HCT116 (cell line): ENCODE measurements at regions not wholly inside any gene's neighbourhood (a gene's known extent, or its start where the extent isn't known, plus 50 kb on each side); places are given as distances from the start of the nearest gene placed in this dataset.
A peak's percentile ranks its signal among the peaks of the same experiment; 100 is the strongest.

Experiments
- ATAC-seq: fragments of 200-7000 bp; cut with Tn5 transposase; 2 replicates; pipeline ENCODE4 v1.9.1; 2020; ENCODE audit warnings: mild to moderate bottlenecking, moderate library complexity
- BruUV-seq: library from RNA; stranded (reverse); fragments of 400-500 nt; replicated peaks from 2 replicates; lab custom pipeline; 2021; lab: Mats Ljungman, UMichigan
- CTCF ChIA-PET: fragments of 300-600 bp; sonication (Branson Sonifier 250); formaldehyde crosslinking; loops from one replicate; lab custom pipeline; 2021; ENCODE audit warnings: antibody characterized with exemption; lab: Charles Lee
- POLR2A ChIA-PET: fragments of 300-600, 350-600 bp; sonication (Branson Sonifier 250); formaldehyde crosslinking; loops from one replicate; lab custom pipeline; 2021; ENCODE audit warnings: antibody characterized with exemption; lab: Charles Lee
- RAD21 ChIA-PET, 2 experiments: fragments of 300-600 bp; sonication (Branson Sonifier 250); formaldehyde crosslinking; loops; one replicate each; lab custom pipeline; 2023; ENCODE audit warnings: low total read pairs in 2 of 2; ENCODE audit not compliant: uncharacterized antibody in 2 of 2, unreplicated experiment in 2 of 2, low non-redundant PET in 1 of 2; lab: Charles Lee
- DNase-seq: peaks from one replicate; pipeline ENCODE4 v3.0.0-alpha.2; 2010; ENCODE audit warnings: low read depth, low spot score
- H2AFZ ChIP-seq: fragments of 200-600 bp; shearing (Covaris generic), sonication (generic); 2 replicates; pipeline ENCODE4 v1.6.1; 2017; ENCODE audit warnings: low read depth, mixed run types, mixed read lengths, antibody characterized with exemption, low read length; ENCODE audit not compliant: poor library complexity, severe bottlenecking
- H3K27ac ChIP-seq: 2 replicates; pipeline ENCODE4 v1.5.1; 2012; ENCODE audit warnings: low read depth, low read length
- H3K27me3 ChIP-seq: fragments of 200-600 bp; sonication (generic); 2 replicates; pipeline ENCODE4 v1.6.1; 2016; ENCODE audit warnings: mixed run types, low read length, mixed read lengths; ENCODE audit not compliant: insufficient read depth
- H3K36me3 ChIP-seq, 2 experiments: fragments of 200-500 bp in 1 of 2; fragments of 200-600 bp in 1 of 2; sonication (Bioruptor generic) in 1 of 2; sonication (generic) in 1 of 2; 2 replicates each; pipeline versions ENCODE4 v1.5.1 to v1.6.1; 2014 to 2016; ENCODE audit warnings: low read length in 2 of 2, inconsistent platforms in 1 of 2, mixed read lengths in 1 of 2, mixed run types in 1 of 2; ENCODE audit not compliant: insufficient read depth in 2 of 2, control insufficient read depth in 1 of 2
- H3K4me1 ChIP-seq, 2 experiments: fragments of 200-600 bp in 1 of 2; sonication (generic) in 1 of 2; 2 replicates each; pipeline versions ENCODE4 v1.5.1 to v1.6.1; 2012 to 2017; ENCODE audit warnings: low read length in 2 of 2, inconsistent platforms in 1 of 2, mild to moderate bottlenecking in 1 of 2, mixed read lengths in 1 of 2, mixed run types in 1 of 2, moderate library complexity in 1 of 2; ENCODE audit not compliant: insufficient read depth in 2 of 2, control insufficient read depth in 1 of 2
- H3K4me2 ChIP-seq: fragments of 200-600 bp; sonication (generic); 2 replicates; pipeline ENCODE4 v1.6.1; 2017; ENCODE audit warnings: mixed run types, low read length, mixed read lengths
- H3K4me3 ChIP-seq, 2 experiments: fragments of 200-600 bp in 1 of 2; sonication (generic) in 1 of 2; replicated peaks in 1 of 2; 2 replicates each; pipeline ENCODE4 v1.5.1; 2011 to 2016; ENCODE audit warnings: low read length in 2 of 2, control low read depth in 1 of 2, low read depth in 1 of 2, mild to moderate bottlenecking in 1 of 2, mixed read lengths in 1 of 2, mixed run types in 1 of 2
- H3K79me2 ChIP-seq: fragments of 200-600 bp; sonication (generic); 2 replicates; pipeline ENCODE4 v1.6.1; 2017; ENCODE audit warnings: mild to moderate bottlenecking, mixed run types, low read length, moderate library complexity, mixed read lengths; ENCODE audit not compliant: insufficient read depth
- H3K9ac ChIP-seq: fragments of 200-600 bp; sonication (generic); 2 replicates; pipeline ENCODE4 v1.6.1; 2016; ENCODE audit warnings: low read length, mixed read lengths
- H3K9me2 ChIP-seq: fragments of 200-600 bp; sonication (generic), shearing (Covaris generic); 2 replicates; pipeline ENCODE4 v1.6.1; 2017; ENCODE audit warnings: mixed run types, mild to moderate bottlenecking, moderate library complexity; ENCODE audit not compliant: insufficient read depth
- H3K9me3 ChIP-seq, 2 experiments: fragments of 200-500 bp in 1 of 2; fragments of 200-600 bp in 1 of 2; sonication (Bioruptor generic) in 1 of 2; sonication (generic) in 1 of 2; 2 replicates each; pipeline ENCODE4 v1.6.1; 2014 to 2017; ENCODE audit warnings: low read length in 2 of 2, mixed read lengths in 2 of 2, inconsistent platforms in 1 of 2, low read depth in 1 of 2, mild to moderate bottlenecking in 1 of 2, mixed run types in 1 of 2, moderate library complexity in 1 of 2; ENCODE audit not compliant: control insufficient read depth in 1 of 2, insufficient read depth in 1 of 2
- H4K20me1 ChIP-seq: fragments of 200-600 bp; sonication (generic), shearing (Covaris generic); 2 replicates; pipeline ENCODE4 v1.6.1; 2017; ENCODE audit warnings: mixed run types, mild to moderate bottlenecking, moderate library complexity; ENCODE audit not compliant: insufficient read depth
- CBX3 ChIP-seq: IDR thresholded peaks from 2 replicates; pipeline ENCODE4 v1.6.1; 2012; ENCODE audit warnings: low read depth
- FOSL1 ChIP-seq: IDR thresholded peaks from 2 replicates; pipeline ENCODE4 v1.6.1; 2012; ENCODE audit warnings: low read depth
- JUND ChIP-seq: IDR thresholded peaks from 2 replicates; pipeline ENCODE4 v1.6.1; 2012
- POLR2A ChIP-seq: IDR thresholded peaks from 2 replicates; pipeline ENCODE4 v1.7.0; 2011; ENCODE audit warnings: borderline replicate concordance; ENCODE audit not compliant: insufficient read depth, insufficient read length; ENCODE audit errors: extremely low read depth
- POLR2AphosphoS5 ChIP-seq: IDR thresholded peaks from 2 replicates; pipeline ENCODE4 v1.6.1; 2011; ENCODE audit warnings: mild to moderate bottlenecking, low read depth, low read length, moderate library complexity
- SRF ChIP-seq: IDR thresholded peaks from 2 replicates; pipeline ENCODE4 v1.6.1; 2012; ENCODE audit warnings: low read depth
- YY1 ChIP-seq: IDR thresholded peaks from 2 replicates; pipeline ENCODE4 v1.6.1; 2011; ENCODE audit warnings: low read length, low read depth, moderate library complexity, mild to moderate bottlenecking; ENCODE audit not compliant: insufficient replicate concordance; ENCODE audit errors: extremely low read depth
- ZFX ChIP-seq: fragments of 450-650 bp; IDR thresholded peaks from 2 replicates; pipeline ENCODE4 v1.6.1; 2017
- intact Hi-C: fragments of 100-400 bp; cut with micrococcal nuclease; formaldehyde crosslinking; loops from 2 replicates; pipeline ENCODE4 v1.10.0; 2022
- TF ChIP-seq, protein P1 (sequence below): IDR thresholded peaks from 2 replicates; pipeline ENCODE4 v1.6.1; 2011; ENCODE audit warnings: mild to moderate bottlenecking, low read length, moderate library complexity; ENCODE audit not compliant: insufficient replicate concordance; ENCODE audit errors: extremely low read depth
- TF ChIP-seq, protein P2 (sequence below), 3 experiments: fragments of 200-600 bp in 1 of 3; sonication (generic) in 1 of 3; IDR thresholded peaks in 2 of 3; conservative IDR thresholded peaks in 1 of 3; 2 replicates each; pipeline ENCODE4 v1.5.1; 2012 to 2017; ENCODE audit warnings: low read depth in 2 of 3, low read length in 2 of 3, antibody characterized with exemption in 1 of 3, borderline replicate concordance in 1 of 3, control low read depth in 1 of 3, mild to moderate bottlenecking in 1 of 3, mixed read lengths in 1 of 3, mixed run types in 1 of 3, moderate library complexity in 1 of 3; ENCODE audit not compliant: insufficient read depth in 1 of 3

DNA sequence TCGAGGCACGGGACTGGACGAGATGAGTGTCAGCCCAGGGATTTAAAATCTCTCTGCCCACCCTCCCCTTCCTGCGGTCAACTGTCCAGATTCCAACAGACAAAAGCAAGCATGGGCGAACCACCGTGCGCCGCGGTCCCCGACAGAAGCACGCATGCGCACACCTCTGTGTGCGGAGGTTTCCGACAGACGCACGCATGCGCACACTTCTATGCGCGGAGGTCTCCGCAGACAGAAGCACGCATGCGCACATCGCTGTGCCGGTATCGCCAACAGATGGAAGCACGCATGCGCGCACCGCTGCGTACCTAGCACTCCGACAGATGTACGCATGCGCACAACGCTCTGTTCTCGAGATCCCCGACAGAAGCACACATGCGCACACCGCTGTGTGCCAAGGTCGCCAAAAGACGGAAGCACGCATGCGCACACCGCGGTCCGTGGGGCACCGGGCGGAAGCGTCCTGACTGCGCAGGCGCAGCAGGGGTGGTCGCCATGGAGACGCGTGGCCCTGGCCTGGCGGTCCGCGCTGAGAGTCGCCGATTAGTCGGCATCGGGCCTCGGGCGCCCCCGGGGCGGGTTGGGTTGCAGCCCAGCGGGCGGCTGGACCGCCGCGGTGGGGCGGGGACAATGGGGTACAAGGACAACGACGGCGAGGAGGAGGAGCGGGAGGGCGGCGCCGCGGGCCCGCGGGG, 57.4 kb upstream of the RPH3AL start:
- Histone ChIP-seq H3K9me3 (no peaks in the 10 kb centered on the region), H2AFZ (no peak overlapping the region), H4K20me1 (no peaks in the 10 kb centered on the region), H3K4me1 (peaks cover 6 to 19% of the 10 kb centered on the region in 2 experiments; a peak in 3 of 4 replicates), H3K9ac (peak overlapping the region; percentile 81), H3K4me2 (peak overlapping the region; percentile 96), H3K9me2 (no peaks in the 10 kb centered on the region)
- DNase-seq: peak; percentile 97
- CTCF ChIA-PET: interaction anchor here (3.1 kb wide), 1 partner anchor 290 kb away, joined by 124 read pairs; no protein-coding TSS in a partner anchor
- BruUV-seq: no TSS peak
- TF ChIP-seq POLR2A (peak; percentile 77), ZFX (peak; percentile 76; the same call in 1 of the 2 replicates), YY1 (no peak), CBX3 (no peak), JUND (no peak), FOSL1 (no peak), SRF (no peak), POLR2AphosphoS5 (peak; percentile 80)
- TF ChIP-seq, protein P1, sequence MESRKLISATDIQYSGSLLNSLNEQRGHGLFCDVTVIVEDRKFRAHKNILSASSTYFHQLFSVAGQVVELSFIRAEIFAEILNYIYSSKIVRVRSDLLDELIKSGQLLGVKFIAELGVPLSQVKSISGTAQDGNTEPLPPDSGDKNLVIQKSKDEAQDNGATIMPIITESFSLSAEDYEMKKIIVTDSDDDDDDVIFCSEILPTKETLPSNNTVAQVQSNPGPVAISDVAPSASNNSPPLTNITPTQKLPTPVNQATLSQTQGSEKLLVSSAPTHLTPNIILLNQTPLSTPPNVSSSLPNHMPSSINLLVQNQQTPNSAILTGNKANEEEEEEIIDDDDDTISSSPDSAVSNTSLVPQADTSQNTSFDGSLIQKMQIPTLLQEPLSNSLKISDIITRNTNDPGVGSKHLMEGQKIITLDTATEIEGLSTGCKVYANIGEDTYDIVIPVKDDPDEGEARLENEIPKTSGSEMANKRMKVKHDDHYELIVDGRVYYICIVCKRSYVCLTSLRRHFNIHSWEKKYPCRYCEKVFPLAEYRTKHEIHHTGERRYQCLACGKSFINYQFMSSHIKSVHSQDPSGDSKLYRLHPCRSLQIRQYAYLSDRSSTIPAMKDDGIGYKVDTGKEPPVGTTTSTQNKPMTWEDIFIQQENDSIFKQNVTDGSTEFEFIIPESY: peak; percentile 20
- TF ChIP-seq, protein P2, sequence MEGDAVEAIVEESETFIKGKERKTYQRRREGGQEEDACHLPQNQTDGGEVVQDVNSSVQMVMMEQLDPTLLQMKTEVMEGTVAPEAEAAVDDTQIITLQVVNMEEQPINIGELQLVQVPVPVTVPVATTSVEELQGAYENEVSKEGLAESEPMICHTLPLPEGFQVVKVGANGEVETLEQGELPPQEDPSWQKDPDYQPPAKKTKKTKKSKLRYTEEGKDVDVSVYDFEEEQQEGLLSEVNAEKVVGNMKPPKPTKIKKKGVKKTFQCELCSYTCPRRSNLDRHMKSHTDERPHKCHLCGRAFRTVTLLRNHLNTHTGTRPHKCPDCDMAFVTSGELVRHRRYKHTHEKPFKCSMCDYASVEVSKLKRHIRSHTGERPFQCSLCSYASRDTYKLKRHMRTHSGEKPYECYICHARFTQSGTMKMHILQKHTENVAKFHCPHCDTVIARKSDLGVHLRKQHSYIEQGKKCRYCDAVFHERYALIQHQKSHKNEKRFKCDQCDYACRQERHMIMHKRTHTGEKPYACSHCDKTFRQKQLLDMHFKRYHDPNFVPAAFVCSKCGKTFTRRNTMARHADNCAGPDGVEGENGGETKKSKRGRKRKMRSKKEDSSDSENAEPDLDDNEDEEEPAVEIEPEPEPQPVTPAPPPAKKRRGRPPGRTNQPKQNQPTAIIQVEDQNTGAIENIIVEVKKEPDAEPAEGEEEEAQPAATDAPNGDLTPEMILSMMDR (IDR thresholded peaks at IDR 0.05 in 2 of 3, conservative IDR thresholded peaks at IDR 0.05 in 1 of 3; ENCODE audit: borderline replicate concordance in 1 of 3, insufficient read depth in 1 of 3, low read depth in 2 of 3, low read length in 2 of 3): no peak
- TF ChIP-seq, all 23 proteins: peak for 4
- H3K27ac ChIP-seq: peak overlapping the region; percentile 55
- RAD21 ChIA-PET: no interaction called here
- peak overlapping the region; percentile 82 to 83 for H3K4me3 ChIP-seq
- intact Hi-C loops: loop anchor here (5.0 kb wide), 2 partner anchors 572 to 587 kb away; partner anchors contain the start of gene TIMM22
- POLR2A ChIA-PET: no interaction called here
- no peaks in the 10 kb centered on the region for H3K36me3 ChIP-seq
- H3K79me2 ChIP-seq: no peaks in the 10 kb centered on the region
- ATAC-seq: peak; percentile 88
- H3K27me3 ChIP-seq: no peaks in the 10 kb centered on the region
